GM13977 (cell line): ENCODE measurements at regions not wholly inside any gene's neighbourhood (a gene's known extent, or its start where the extent isn't known, plus 50 kb on each side); places are given as distances from the start of the nearest gene placed in this dataset.
"Not testable (repeated sequence)": the region's sequence is repeated elsewhere in the genome, so short reads cannot be mapped to it uniquely, and the experiment has no call there.

ENCODE experiments used
- DNase-seq: peaks from one replicate; pipeline ENCODE4 v3.0.0; 2012; ENCODE audit warnings: low spot score
- in situ Hi-C: fragments of 300-500 bp; cut with MboI; formaldehyde crosslinking; loops from one replicate; pipeline ENCODE4 v1.12.0; 2022; ENCODE audit warnings: low sequenced_read_pairs, low pct_unique_long_range_greater_than_20kb, mixed read lengths, inconsistent platforms; ENCODE audit not compliant: unreplicated experiment
- TF ChIP-seq, protein P1 (sequence below): IDR thresholded peaks from 2 replicates; pipeline ENCODE4 v1.5.1; 2012; ENCODE audit warnings: mild to moderate bottlenecking, control low read depth; ENCODE audit not compliant: insufficient read depth; ENCODE audit errors: extremely low read depth, missing control alignments

DNA sequence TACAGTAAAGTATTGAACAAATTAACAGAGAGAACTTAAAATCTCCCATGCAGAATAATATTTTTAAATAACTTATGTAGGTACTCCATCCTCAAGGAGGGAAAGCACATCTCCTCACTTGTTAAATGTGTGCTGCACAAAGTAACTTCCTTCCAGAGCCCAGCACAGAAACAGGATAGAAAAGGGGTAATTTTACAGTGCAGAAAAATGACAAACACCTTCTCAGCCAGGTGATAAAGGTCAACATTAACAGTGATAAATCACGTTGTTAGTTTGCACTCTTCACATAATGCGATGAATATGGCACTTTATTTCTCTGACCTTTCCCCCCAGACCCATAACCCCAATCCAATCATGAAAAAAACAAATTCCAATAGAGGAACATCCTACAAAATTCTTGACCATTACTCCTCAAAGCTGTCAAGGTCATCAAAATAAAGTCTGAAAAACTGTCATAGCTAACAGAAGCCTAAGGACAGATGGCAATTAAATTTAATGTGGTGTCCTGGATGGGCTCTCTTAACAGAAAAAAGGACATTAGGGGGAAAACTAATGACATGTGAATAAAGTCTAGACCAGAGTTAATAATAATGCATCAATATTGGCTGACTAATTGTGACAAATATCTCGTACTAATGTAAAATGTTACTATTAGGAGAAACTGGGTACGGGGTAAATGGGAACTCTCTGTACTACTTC lies 547.4 kb upstream of the AGA start:
- TF ChIP-seq, protein P1, sequence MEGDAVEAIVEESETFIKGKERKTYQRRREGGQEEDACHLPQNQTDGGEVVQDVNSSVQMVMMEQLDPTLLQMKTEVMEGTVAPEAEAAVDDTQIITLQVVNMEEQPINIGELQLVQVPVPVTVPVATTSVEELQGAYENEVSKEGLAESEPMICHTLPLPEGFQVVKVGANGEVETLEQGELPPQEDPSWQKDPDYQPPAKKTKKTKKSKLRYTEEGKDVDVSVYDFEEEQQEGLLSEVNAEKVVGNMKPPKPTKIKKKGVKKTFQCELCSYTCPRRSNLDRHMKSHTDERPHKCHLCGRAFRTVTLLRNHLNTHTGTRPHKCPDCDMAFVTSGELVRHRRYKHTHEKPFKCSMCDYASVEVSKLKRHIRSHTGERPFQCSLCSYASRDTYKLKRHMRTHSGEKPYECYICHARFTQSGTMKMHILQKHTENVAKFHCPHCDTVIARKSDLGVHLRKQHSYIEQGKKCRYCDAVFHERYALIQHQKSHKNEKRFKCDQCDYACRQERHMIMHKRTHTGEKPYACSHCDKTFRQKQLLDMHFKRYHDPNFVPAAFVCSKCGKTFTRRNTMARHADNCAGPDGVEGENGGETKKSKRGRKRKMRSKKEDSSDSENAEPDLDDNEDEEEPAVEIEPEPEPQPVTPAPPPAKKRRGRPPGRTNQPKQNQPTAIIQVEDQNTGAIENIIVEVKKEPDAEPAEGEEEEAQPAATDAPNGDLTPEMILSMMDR = no peak
- no peak for DNase-seq
- in situ Hi-C loops = no loop called here

DNA sequence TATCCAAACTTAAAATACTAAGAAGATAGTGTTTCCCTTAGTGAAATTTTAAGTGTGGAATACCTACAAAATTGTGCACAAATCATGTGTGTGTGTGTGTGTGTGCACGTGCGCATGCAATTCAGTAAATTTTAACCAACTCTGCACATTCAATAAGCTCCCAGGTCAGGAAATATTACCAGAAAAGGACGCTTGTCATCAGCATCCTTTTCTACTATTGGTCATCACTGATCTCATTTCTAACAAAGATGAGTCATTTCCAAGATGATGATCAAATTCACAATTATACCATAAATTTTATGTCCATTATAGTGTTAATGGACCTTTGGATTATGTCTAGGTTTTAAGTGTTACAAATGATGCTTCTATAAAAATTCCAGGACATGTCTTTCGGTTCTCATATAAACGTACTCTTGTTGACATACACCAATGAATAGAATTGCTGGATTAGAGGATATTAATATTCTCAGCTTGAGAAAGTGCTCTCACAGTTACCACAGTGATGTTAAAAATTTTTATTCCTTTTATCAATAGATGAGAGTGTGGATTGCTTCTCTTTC lies 560.9 kb upstream of the AGA start:
- TF ChIP-seq, protein P1 = no peak
- in situ Hi-C loops = no loop called here
- DNase-seq = no peak

- TF ChIP-seq, protein P1 = no peak
- DNase-seq = no peak
- in situ Hi-C loops = no loop called here
Measured at GRCh38 chr4:178010596-178010995, 568.4 kb upstream of the AGA start.

GRCh38 chr4:178015046-178015445 lies 572.8 kb upstream of the AGA start:
- in situ Hi-C loops, DNase-seq: not testable (repeated sequence)

DNA sequence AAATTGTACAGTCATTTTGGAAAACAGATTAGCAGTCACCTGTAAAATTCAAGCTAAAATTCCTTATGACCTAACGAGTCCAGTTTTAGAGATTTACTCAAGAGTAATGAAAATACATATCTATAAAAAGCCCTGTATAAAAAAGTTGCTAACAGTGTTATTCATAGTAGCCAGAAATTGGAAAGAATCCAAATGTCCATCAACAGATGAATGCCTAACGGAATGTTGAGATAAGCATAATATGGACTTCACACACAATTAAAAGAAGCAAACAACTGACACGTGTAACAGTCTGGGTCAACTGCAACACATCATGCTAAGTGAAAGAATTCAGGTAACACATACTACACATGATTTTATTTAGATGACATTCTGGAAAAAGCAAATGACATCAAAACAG lies 584.8 kb upstream of the AGA start:
- DNase-seq = no peak
- in situ Hi-C loops = no loop called here
- TF ChIP-seq, protein P1 = no peak

GRCh38 chr4:178027796-178028195 lies 585.6 kb upstream of the AGA start:
- in situ Hi-C loops = no loop called here
- DNase-seq = no peak
- TF ChIP-seq, protein P1 = no peak

DNA sequence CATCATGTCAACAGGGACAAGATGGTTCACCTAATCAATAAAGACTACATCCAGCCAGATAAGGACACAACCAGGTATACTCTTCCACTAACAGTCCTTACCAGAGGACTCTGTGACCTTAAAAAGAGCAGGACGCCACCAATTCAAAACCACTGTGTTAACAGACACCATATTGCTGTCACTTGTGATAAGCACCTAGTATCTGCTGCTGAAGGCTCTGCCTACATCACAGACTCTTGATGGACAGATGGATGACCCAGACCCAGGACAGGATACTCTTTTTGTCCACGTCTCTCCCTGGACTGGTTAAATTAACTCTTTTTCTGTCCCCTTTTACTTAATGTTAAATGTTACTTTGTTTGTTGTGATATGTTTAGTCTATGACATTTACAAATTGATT lies 586.2 kb upstream of the AGA start:
- TF ChIP-seq, protein P1 = no peak
- in situ Hi-C loops = no loop called here
- DNase-seq = no peak
